ENCODE measurements at regions not wholly inside any gene's neighbourhood (a gene's known extent, or its start where the extent isn't known, plus 50 kb on each side); places are given as distances from the start of the nearest gene placed in this dataset.

- TF ChIP-seq REST (IDR thresholded peaks at IDR 0.05; ENCODE audit: insufficient read depth in 1 of 2, low read depth in 2 of 2, low read length in 2 of 2) (no peak), TAF1 (IDR thresholded peaks at IDR 0.05; ENCODE audit: borderline replicate concordance, insufficient read depth, low read length) (no peak), POLR2AphosphoS5 (IDR thresholded peaks at IDR 0.05; ENCODE audit: low read depth, low read length) (no peak)
Observed at GRCh38 chr10:128421371-128422160, 295.3 kb upstream of the MKI67 start.

Data from PFSK-1 (cell line).